ENCODE measurements at regions not wholly inside any gene's neighbourhood (a gene's known extent, or its start where the extent isn't known, plus 50 kb on each side); places are given as distances from the start of the nearest gene placed in this dataset.

GRCh38 chr3:1954632-1955031 lies 144.0 kb upstream of the CNTN4 start:
- Histone ChIP-seq H3K27ac (no peak overlapping the region), H3K9me3 (no peaks in the 10 kb centered on the region), H3K36me3 (no peaks in the 10 kb centered on the region), H3K4me1 (no peaks in the 10 kb centered on the region), H3K27me3 (no peaks in the 10 kb centered on the region), H3K4me3 (no peak overlapping the region)
- no peak for ATAC-seq
- TF ChIP-seq EP300 (IDR thresholded peaks at IDR 0.05), result no peak
- no peak for TF ChIP-seq POLR2AphosphoS5 (IDR thresholded peaks at IDR 0.05)
- TF ChIP-seq CTCF (IDR thresholded peaks at IDR 0.05), result no peak
- no peak for TF ChIP-seq POLR2A (IDR thresholded peaks at IDR 0.05)

- TF ChIP-seq CTCF (IDR thresholded peaks at IDR 0.05) (no peak), POLR2A (IDR thresholded peaks at IDR 0.05) (no peak), POLR2AphosphoS5 (IDR thresholded peaks at IDR 0.05) (no peak), EP300 (IDR thresholded peaks at IDR 0.05) (no peak)
- 73 to 80% methylated on average over 1 of the region's 1 CpG for WGBS, 2 donors (ENCODE audit: low coverage in 1 of 2)
- H3K27me3 ChIP-seq, result no peaks in the 10 kb centered on the region
- no peaks in the 10 kb centered on the region for H3K9me3 ChIP-seq
- H3K36me3 ChIP-seq, result no peaks in the 10 kb centered on the region
- H3K4me1 ChIP-seq, result no peaks in the 10 kb centered on the region
- ATAC-seq, result no peak
- H3K4me3 ChIP-seq, result no peak overlapping the region
- no peak overlapping the region for H3K27ac ChIP-seq
Measured at GRCh38 chr3:1955170-1955569, 143.5 kb upstream of the CNTN4 start.

GRCh38 chr3:1955750-1956149 lies 142.9 kb upstream of the CNTN4 start:
- Histone ChIP-seq H3K27ac (no peak overlapping the region), H3K27me3 (no peaks in the 10 kb centered on the region), H3K36me3 (no peaks in the 10 kb centered on the region), H3K9me3 (no peaks in the 10 kb centered on the region), H3K4me3 (no peak overlapping the region), H3K4me1 (no peaks in the 10 kb centered on the region)
- 92 to 94% methylated on average over 3 of the region's 3 CpGs for WGBS, 2 donors (ENCODE audit: low coverage in 1 of 2)
- ATAC-seq, result no peak
- no peak for TF ChIP-seq POLR2A (IDR thresholded peaks at IDR 0.05)
- TF ChIP-seq CTCF (IDR thresholded peaks at IDR 0.05), result no peak
- TF ChIP-seq EP300 (IDR thresholded peaks at IDR 0.05), result no peak
- TF ChIP-seq POLR2AphosphoS5 (IDR thresholded peaks at IDR 0.05), result no peak

GRCh38 chr3:1960506-1960905 lies 138.2 kb upstream of the CNTN4 start:
- H3K36me3 ChIP-seq, result no peaks in the 10 kb centered on the region
- no peak for ATAC-seq
- no peaks in the 10 kb centered on the region for H3K4me1 ChIP-seq
- H3K4me3 ChIP-seq, result no peak overlapping the region
- WGBS, 2 donors (ENCODE audit: low coverage in 1 of 2), result 64 to 88% methylated on average over 2 to 3 of the region's 3 CpGs
- no peak overlapping the region for H3K27ac ChIP-seq
- no peak for TF ChIP-seq CTCF (IDR thresholded peaks at IDR 0.05)
- TF ChIP-seq POLR2AphosphoS5 (IDR thresholded peaks at IDR 0.05), result no peak
- no peak for TF ChIP-seq EP300 (IDR thresholded peaks at IDR 0.05)
- TF ChIP-seq POLR2A (IDR thresholded peaks at IDR 0.05), result no peak
- no peaks in the 10 kb centered on the region for H3K9me3 ChIP-seq
- H3K27me3 ChIP-seq, result no peaks in the 10 kb centered on the region

GRCh38 chr3:1962396-1963088 lies 136.1 kb upstream of the CNTN4 start:
- H3K4me3 ChIP-seq, result no peak overlapping the region
- no peaks in the 10 kb centered on the region for H3K27me3 ChIP-seq
- no peaks in the 10 kb centered on the region for H3K36me3 ChIP-seq
- H3K4me1 ChIP-seq, result no peaks in the 10 kb centered on the region
- no peak for ATAC-seq
- no peaks in the 10 kb centered on the region for H3K9me3 ChIP-seq
- H3K27ac ChIP-seq, result no peak overlapping the region
- TF ChIP-seq CTCF (IDR thresholded peaks at IDR 0.05) (no peak), POLR2AphosphoS5 (IDR thresholded peaks at IDR 0.05) (no peak), POLR2A (IDR thresholded peaks at IDR 0.05) (no peak), EP300 (IDR thresholded peaks at IDR 0.05) (no peak)
- 58 to 72% methylated on average over 4 to 8 of the region's 8 CpGs for WGBS, 2 donors (ENCODE audit: low coverage in 1 of 2)

All from gastroesophageal sphincter (tissue), 4 donors.